Prostate gland (tissue), 2 donors: ENCODE measurements at regions not wholly inside any gene's neighbourhood (a gene's known extent, or its start where the extent isn't known, plus 50 kb on each side); places are given as distances from the start of the nearest gene placed in this dataset.

ENCODE experiments used
- POLR2A ChIP-seq: fragments of 450-650 bp; IDR thresholded peaks from one replicate; pipeline ENCODE4 v1.6.1; 2016; ENCODE audit warnings: antibody characterized with exemption, mild to moderate bottlenecking
- POLR2AphosphoS5 ChIP-seq: sonication (generic); formaldehyde crosslinking; IDR thresholded peaks from one replicate; pipeline ENCODE4 v1.6.1; 2017; ENCODE audit warnings: antibody characterized with exemption
- TF ChIP-seq, protein P1 (sequence below), 4 experiments: fragments of 200-600 bp in 2 of 4; fragments of 450-650 bp in 2 of 4; sonication (generic) in 2 of 4; IDR thresholded peaks; 1 replicate in 3 of 4; 2 replicates in 1 of 4; pipeline ENCODE4 v1.5.1; 2016 to 2019; ENCODE audit warnings: antibody characterized with exemption in 4 of 4, mild to moderate bottlenecking in 2 of 4, moderate library complexity in 2 of 4

GRCh38 chr12:131213896-131214442, 260.3 kb downstream of the ADGRD1 start:
- TF ChIP-seq POLR2A (no peak), POLR2AphosphoS5 (no peak)
- TF ChIP-seq, protein P1, sequence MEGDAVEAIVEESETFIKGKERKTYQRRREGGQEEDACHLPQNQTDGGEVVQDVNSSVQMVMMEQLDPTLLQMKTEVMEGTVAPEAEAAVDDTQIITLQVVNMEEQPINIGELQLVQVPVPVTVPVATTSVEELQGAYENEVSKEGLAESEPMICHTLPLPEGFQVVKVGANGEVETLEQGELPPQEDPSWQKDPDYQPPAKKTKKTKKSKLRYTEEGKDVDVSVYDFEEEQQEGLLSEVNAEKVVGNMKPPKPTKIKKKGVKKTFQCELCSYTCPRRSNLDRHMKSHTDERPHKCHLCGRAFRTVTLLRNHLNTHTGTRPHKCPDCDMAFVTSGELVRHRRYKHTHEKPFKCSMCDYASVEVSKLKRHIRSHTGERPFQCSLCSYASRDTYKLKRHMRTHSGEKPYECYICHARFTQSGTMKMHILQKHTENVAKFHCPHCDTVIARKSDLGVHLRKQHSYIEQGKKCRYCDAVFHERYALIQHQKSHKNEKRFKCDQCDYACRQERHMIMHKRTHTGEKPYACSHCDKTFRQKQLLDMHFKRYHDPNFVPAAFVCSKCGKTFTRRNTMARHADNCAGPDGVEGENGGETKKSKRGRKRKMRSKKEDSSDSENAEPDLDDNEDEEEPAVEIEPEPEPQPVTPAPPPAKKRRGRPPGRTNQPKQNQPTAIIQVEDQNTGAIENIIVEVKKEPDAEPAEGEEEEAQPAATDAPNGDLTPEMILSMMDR (IDR thresholded peaks at IDR 0.05), result no peak
